Esophagus muscularis mucosa (tissue), 4 donors: ENCODE measurements at regions not wholly inside any gene's neighbourhood (a gene's known extent, or its start where the extent isn't known, plus 50 kb on each side); places are given as distances from the start of the nearest gene placed in this dataset.
"Not testable (repeated sequence)": the region's sequence is repeated elsewhere in the genome, so short reads cannot be mapped to it uniquely, and the experiment has no call there.

Source experiments
- DNase-seq: peaks from one replicate; pipeline ENCODE4 v3.0.0-alpha.2; 2017; ENCODE audit errors: extremely low spot score
- H3K27ac ChIP-seq, 4 donors: fragments of 200-600 bp; sonication (generic); replicated peaks in 1 of 4; 1 replicate in 3 of 4; 2 replicates in 1 of 4; pipeline ENCODE4 v1.5.1; 2016 to 2019; ENCODE audit warnings: mild to moderate bottlenecking in 1 of 4
- H3K27me3 ChIP-seq, 4 donors: fragments of 200-600 bp; sonication (generic); one replicate each; pipeline versions ENCODE4 v1.5.1 to v1.6.0; 2016 to 2019
- H3K36me3 ChIP-seq, 4 donors: fragments of 200-600 bp; sonication (generic); one replicate each; pipeline ENCODE4 v1.5.1; 2016 to 2019
- H3K4me1 ChIP-seq, 4 donors: fragments of 200-600 bp; sonication (generic); one replicate each; pipeline ENCODE4 v1.5.1; 2016 to 2019
- H3K4me3 ChIP-seq, 4 donors: fragments of 200-600 bp; sonication (generic); 1 replicate in 2 of 4; 2 replicates in 2 of 4; pipeline ENCODE4 v1.5.1; 2016 to 2019; ENCODE audit warnings: mild to moderate bottlenecking in 4 of 4, moderate library complexity in 1 of 4
- H3K9me3 ChIP-seq, 4 donors: fragments of 200-600 bp; sonication (generic); 1 replicate in 3 of 4; 2 replicates in 1 of 4; pipeline ENCODE4 v1.5.1; 2016 to 2019
- CTCF ChIP-seq, 3 experiments: fragments of 200-600 bp in 2 of 3; fragments of 450-650 bp in 1 of 3; sonication (generic) in 2 of 3; IDR thresholded peaks; one replicate each; pipeline ENCODE4 v1.5.1; 2017 to 2019; ENCODE audit warnings: antibody characterized with exemption in 3 of 3, mild to moderate bottlenecking in 2 of 3, moderate library complexity in 1 of 3
- EP300 ChIP-seq: sonication (generic); formaldehyde crosslinking; IDR thresholded peaks from one replicate; pipeline ENCODE4 v1.6.1; 2017; ENCODE audit warnings: antibody characterized with exemption
- POLR2A ChIP-seq: fragments of 450-650 bp; IDR thresholded peaks from one replicate; pipeline ENCODE4 v1.6.1; 2017; ENCODE audit warnings: antibody characterized with exemption, moderate library complexity, mild to moderate bottlenecking, low read depth
- POLR2AphosphoS5 ChIP-seq, 2 donors: sonication (generic); formaldehyde crosslinking; IDR thresholded peaks; one replicate each; pipeline ENCODE4 v1.6.1; 2017; ENCODE audit warnings: antibody characterized with exemption in 2 of 2
- WGBS: methylation state at CpG from one replicate; pipeline ENCODE4 v1.1.5; 2018; 5-methylcytosine and 5-hydroxymethylcytosine counted together
- intact Hi-C: fragments of 100-400 bp; cut with DNase I; formaldehyde crosslinking; loops from one replicate; pipeline ENCODE4 v1.15.1; 2023

GRCh38 chr2:20949256-20949655 lies 94.6 kb downstream of the APOB start:
- intact Hi-C loops = no loop called here
- WGBS = 79% methylated on average over 10 of the region's 12 CpGs

GRCh38 chr2:20946468-20946867 lies 97.4 kb downstream of the APOB start:
- peaks cover 0 to 10% (median 0%) of the 10 kb centered on the region in 4 donors for H3K27me3 ChIP-seq
- H3K27ac ChIP-seq = no peak overlapping the region
- intact Hi-C loops = no loop called here
- H3K9me3 ChIP-seq = no peaks in the 10 kb centered on the region
- H3K36me3 ChIP-seq = no peaks in the 10 kb centered on the region
- no peak overlapping the region for H3K4me3 ChIP-seq
- DNase-seq = no peak
- no peaks in the 10 kb centered on the region for H3K4me1 ChIP-seq
- WGBS = 92% methylated on average over 3 of the region's 3 CpGs
- no peak for TF ChIP-seq POLR2A
- TF ChIP-seq POLR2AphosphoS5 (IDR thresholded peaks at IDR 0.05) = no peak
- TF ChIP-seq EP300 = no peak
- no peak for TF ChIP-seq CTCF (IDR thresholded peaks at IDR 0.05)

More at GRCh38 chr2:20949256-20949655, 94.6 kb downstream of the APOB start:
- Histone ChIP-seq H3K4me3 (no peak overlapping the region), H3K36me3 (no peaks in the 10 kb centered on the region), H3K4me1 (no peaks in the 10 kb centered on the region), H3K27ac (no peak overlapping the region), H3K27me3 (peaks cover 0 to 4% (median 0%) of the 10 kb centered on the region in 4 donors), H3K9me3 (no peaks in the 10 kb centered on the region)
- TF ChIP-seq EP300 (no peak), CTCF (IDR thresholded peaks at IDR 0.05) (no peak), POLR2A (no peak), POLR2AphosphoS5 (IDR thresholded peaks at IDR 0.05) (no peak)
- no peak for DNase-seq

- H3K9me3 ChIP-seq, H3K27ac ChIP-seq, H3K4me3 ChIP-seq, H3K36me3 ChIP-seq, DNase-seq, intact Hi-C loops, H3K4me1 ChIP-seq: not testable (repeated sequence)
- 64% methylated on average over 6 of the region's 6 CpGs for WGBS
- H3K27me3 ChIP-seq = peaks cover 0 to 15% (median 0%) of the 10 kb centered on the region in 4 donors
Observed at GRCh38 chr2:20943721-20944120, 100.2 kb downstream of the APOB start.

- DNase-seq = no peak
- TF ChIP-seq POLR2A = no peak
- TF ChIP-seq EP300 = no peak
- no peak overlapping the region for H3K27ac ChIP-seq
- 67% methylated on average over 4 of the region's 5 CpGs for WGBS
- no peaks in the 10 kb centered on the region for H3K9me3 ChIP-seq
- intact Hi-C loops = no loop called here
- no peaks in the 10 kb centered on the region for H3K36me3 ChIP-seq
- H3K27me3 ChIP-seq = peaks cover 0 to 15% (median 0%) of the 10 kb centered on the region in 4 donors
- no peak overlapping the region for H3K4me3 ChIP-seq
- no peaks in the 10 kb centered on the region for H3K4me1 ChIP-seq
Observed at GRCh38 chr2:20942646-20943125, 101.2 kb downstream of the APOB start.

GRCh38 chr2:20940856-20941255 lies 103.0 kb downstream of the APOB start:
- no peak for TF ChIP-seq EP300
- TF ChIP-seq CTCF (IDR thresholded peaks at IDR 0.05) = no peak
- TF ChIP-seq POLR2AphosphoS5 (IDR thresholded peaks at IDR 0.05) = no peak
- no peak for TF ChIP-seq POLR2A
- Histone ChIP-seq H3K4me1 (no peaks in the 10 kb centered on the region), H3K27me3 (peaks cover 0 to 15% (median 0%) of the 10 kb centered on the region in 4 donors), H3K36me3 (no peaks in the 10 kb centered on the region), H3K9me3 (no peaks in the 10 kb centered on the region), H3K4me3 (no peak overlapping the region), H3K27ac (no peak overlapping the region)
- WGBS = 83% methylated on average over 7 of the region's 7 CpGs
- DNase-seq = no peak
- intact Hi-C loops = no loop called here
